SK-N-SH (cell line): ENCODE measurements at regions not wholly inside any gene's neighbourhood (a gene's known extent, or its start where the extent isn't known, plus 50 kb on each side); places are given as distances from the start of the nearest gene placed in this dataset.

Experiments
- CTCF ChIA-PET: fragments of 300-600, 350-600 bp; formaldehyde crosslinking; extraction: SDS; loops from one replicate; lab custom pipeline; 2021; lab: Yijun Ruan, JAX
- POLR2A ChIA-PET: fragments of 350-600 bp; sonication (Branson Sonifier 250); formaldehyde crosslinking; extraction: SDS; loops from one replicate; lab custom pipeline; 2020; ENCODE audit warnings: antibody characterized with exemption, inconsistent platforms; lab: Yijun Ruan, JAX
- DNase-seq: peaks from one replicate; pipeline ENCODE4 v3.0.0; 2012
- H2AFZ ChIP-seq: fragments of 200-600 bp; sonication (generic); 2 replicates; pipeline ENCODE4 v1.8.1; 2016; ENCODE audit warnings: antibody characterized with exemption, mild to moderate bottlenecking, low read depth
- H3F3A ChIP-seq: fragments of 200-600 bp; sonication (generic); replicated peaks from 2 replicates; pipeline ENCODE3; 2016; ENCODE audit warnings: antibody characterized with exemption, mild to moderate bottlenecking; ENCODE audit not compliant: insufficient read depth
- H3K27ac ChIP-seq, 2 experiments: fragments of 200-500 bp in 1 of 2; fragments of 200-600 bp in 1 of 2; sonication (Bioruptor generic) in 1 of 2; sonication (generic), shearing (Covaris generic) in 1 of 2; 2 replicates each; pipeline versions ENCODE4 v1.5.1 to v1.6.1; 2014 to 2016; ENCODE audit warnings: low read depth in 2 of 2, inconsistent platforms in 1 of 2, low read length in 1 of 2, mild to moderate bottlenecking in 1 of 2, mixed read lengths in 1 of 2
- H3K27me3 ChIP-seq: fragments of 200-600 bp; sonication (generic), shearing (Covaris generic); 2 replicates; pipeline ENCODE4 v1.6.1; 2016; ENCODE audit warnings: mixed run types; ENCODE audit not compliant: insufficient read depth
- H3K36me3 ChIP-seq, 2 experiments: fragments of 200-500 bp in 1 of 2; fragments of 200-600 bp in 1 of 2; sonication (Bioruptor generic) in 1 of 2; sonication (generic) in 1 of 2; replicated peaks in 1 of 2; 2 replicates each; pipeline versions ENCODE3 to v1.5.1; 2014 to 2016; ENCODE audit warnings: low read length in 1 of 2, mild to moderate bottlenecking in 1 of 2; ENCODE audit not compliant: insufficient read depth in 2 of 2, control insufficient read depth in 1 of 2
- H3K4me1 ChIP-seq, 2 experiments: fragments of 200-500 bp in 1 of 2; fragments of 200-600 bp in 1 of 2; sonication (Bioruptor generic) in 1 of 2; sonication (generic), shearing (Covaris generic) in 1 of 2; 2 replicates each; pipeline versions ENCODE4 v1.5.1 to v1.6.1; 2014 to 2016; ENCODE audit warnings: low read depth in 1 of 2, low read length in 1 of 2, mixed run types in 1 of 2; ENCODE audit not compliant: insufficient read depth in 2 of 2, control insufficient read depth in 1 of 2
- H3K4me2 ChIP-seq: fragments of 200-600 bp; sonication (generic), shearing (Covaris generic); 2 replicates; pipeline ENCODE4 v1.6.1; 2017; ENCODE audit warnings: mixed run types
- H3K4me3 ChIP-seq, 2 experiments: fragments of 200-500 bp in 1 of 2; fragments of 200-600 bp in 1 of 2; sonication (Bioruptor generic) in 1 of 2; sonication (generic), shearing (Covaris generic) in 1 of 2; 2 replicates each; pipeline versions ENCODE4 v1.5.1 to v1.8.1; 2014 to 2016; ENCODE audit warnings: low read depth in 2 of 2, inconsistent platforms in 1 of 2, low read length in 1 of 2, mild to moderate bottlenecking in 1 of 2, mixed read lengths in 1 of 2, moderate library complexity in 1 of 2
- H3K79me2 ChIP-seq: fragments of 200-600 bp; sonication (generic); 2 replicates; pipeline ENCODE4 v1.8.1; 2017; ENCODE audit warnings: mild to moderate bottlenecking; ENCODE audit not compliant: insufficient read depth
- H3K9ac ChIP-seq: fragments of 200-600 bp; sonication (generic); 2 replicates; pipeline ENCODE4 v1.6.1; 2017; ENCODE audit warnings: mixed run types
- H3K9me2 ChIP-seq: fragments of 200-600 bp; sonication (generic); 2 replicates; pipeline ENCODE4 v1.6.1; 2017; ENCODE audit warnings: mixed run types
- H3K9me3 ChIP-seq: fragments of 200-600 bp; sonication (generic); 2 replicates; pipeline ENCODE4 v1.6.1; 2017; ENCODE audit warnings: mixed run types, mild to moderate bottlenecking, moderate library complexity
- H4K20me1 ChIP-seq: fragments of 200-600 bp; sonication (generic); 2 replicates; pipeline ENCODE4 v1.6.1; 2017; ENCODE audit warnings: mild to moderate bottlenecking, mixed run types; ENCODE audit not compliant: insufficient read depth
- CHD2 ChIP-seq: fragments of 150-350 bp; IDR thresholded peaks from 2 replicates; pipeline ENCODE4 v1.6.1; 2018; ENCODE audit warnings: low read length; ENCODE audit not compliant: partially characterized antibody
- ELF1 ChIP-seq: IDR thresholded peaks from 2 replicates; pipeline ENCODE4 v1.4.0; 2012
- EP300 ChIP-seq, 2 experiments: IDR thresholded peaks; 2 replicates each; pipeline versions ENCODE4 v1.4.0 to v1.6.1; 2012; ENCODE audit warnings: borderline replicate concordance in 1 of 2, low read depth in 1 of 2, low read length in 1 of 2
- EZH2phosphoT487 ChIP-seq: fragments of 200-600 bp; sonication (generic); IDR thresholded peaks from 2 replicates; pipeline ENCODE4 v1.6.1; 2017; ENCODE audit warnings: low read depth, mixed run types, mild to moderate bottlenecking, antibody characterized with exemption, moderate library complexity, borderline replicate concordance
- FOXJ3 ChIP-seq: sonication (generic); formaldehyde crosslinking; IDR thresholded peaks from 2 replicates; pipeline ENCODE4 v1.5.1; 2020; ENCODE audit warnings: mild to moderate bottlenecking, missing genetic modification reagents
- FOXM1 ChIP-seq: IDR thresholded peaks from 2 replicates; pipeline ENCODE4 v1.4.0; 2012; ENCODE audit warnings: low read depth, mild to moderate bottlenecking
- GABPA ChIP-seq: IDR thresholded peaks from 2 replicates; pipeline ENCODE4 v1.4.0; 2012; ENCODE audit warnings: low read depth, mild to moderate bottlenecking
- MXI1 ChIP-seq: IDR thresholded peaks from 2 replicates; pipeline ENCODE4 v1.6.1; 2012; ENCODE audit warnings: mild to moderate bottlenecking, low read depth, low read length, improper control_type of control experiment
- POLR2AphosphoS5 ChIP-seq: IDR thresholded peaks from 2 replicates; pipeline ENCODE4 v1.6.1; 2012; ENCODE audit warnings: low read depth, low read length
- RAD21 ChIP-seq: IDR thresholded peaks from 2 replicates; pipeline ENCODE4 v1.6.1; 2012; ENCODE audit warnings: mild to moderate bottlenecking, low read length
- RFX5 ChIP-seq: IDR thresholded peaks from 2 replicates; pipeline ENCODE4 v1.6.1; 2012; ENCODE audit warnings: mild to moderate bottlenecking, improper control_type of control experiment, low read length
- TAF1 ChIP-seq: IDR thresholded peaks from 2 replicates; pipeline ENCODE4 v1.6.1; 2012; ENCODE audit warnings: low read depth, mild to moderate bottlenecking, low read length, moderate library complexity, borderline replicate concordance
- TCF12 ChIP-seq: IDR thresholded peaks from 2 replicates; pipeline ENCODE4 v1.4.0; 2012
- TEAD4 ChIP-seq: IDR thresholded peaks from 2 replicates; pipeline ENCODE4 v1.4.0; 2012; ENCODE audit warnings: mild to moderate bottlenecking, borderline replicate concordance; ENCODE audit not compliant: insufficient read depth
- YY1 ChIP-seq: IDR thresholded peaks from 2 replicates; pipeline ENCODE4 v1.4.0; 2012; ENCODE audit warnings: low read depth, mild to moderate bottlenecking
- WGBS: methylation state at CpG from one replicate; pipeline ENCODE4 v1.1.6; 2017; ENCODE audit warnings: low lambda C conversion rate; 5-methylcytosine and 5-hydroxymethylcytosine counted together
- TF ChIP-seq, protein P1 (sequence below): IDR thresholded peaks from 2 replicates; pipeline ENCODE4 v1.4.0; 2012; ENCODE audit warnings: low read depth, borderline replicate concordance
- TF ChIP-seq, protein P2 (sequence below): IDR thresholded peaks from 2 replicates; pipeline ENCODE4 v1.6.1; 2012; ENCODE audit warnings: mild to moderate bottlenecking, low read depth, low read length, moderate library complexity
- TF ChIP-seq, protein P3 (sequence below): fragments of 200-600 bp; sonication (generic); IDR thresholded peaks from 2 replicates; pipeline ENCODE4 v1.6.1; 2017; ENCODE audit warnings: antibody characterized with exemption, mild to moderate bottlenecking, moderate library complexity
- TF ChIP-seq, protein P4 (sequence below): IDR thresholded peaks from 2 replicates; pipeline ENCODE4 v1.4.0; 2012; ENCODE audit warnings: low read depth, borderline replicate concordance
- TF ChIP-seq, protein P5 (sequence below): fragments of 150-350 bp; IDR thresholded peaks from 2 replicates; pipeline ENCODE4 v1.6.1; 2017; ENCODE audit warnings: antibody characterized with exemption, low read length, low read depth, borderline replicate concordance

DNA sequence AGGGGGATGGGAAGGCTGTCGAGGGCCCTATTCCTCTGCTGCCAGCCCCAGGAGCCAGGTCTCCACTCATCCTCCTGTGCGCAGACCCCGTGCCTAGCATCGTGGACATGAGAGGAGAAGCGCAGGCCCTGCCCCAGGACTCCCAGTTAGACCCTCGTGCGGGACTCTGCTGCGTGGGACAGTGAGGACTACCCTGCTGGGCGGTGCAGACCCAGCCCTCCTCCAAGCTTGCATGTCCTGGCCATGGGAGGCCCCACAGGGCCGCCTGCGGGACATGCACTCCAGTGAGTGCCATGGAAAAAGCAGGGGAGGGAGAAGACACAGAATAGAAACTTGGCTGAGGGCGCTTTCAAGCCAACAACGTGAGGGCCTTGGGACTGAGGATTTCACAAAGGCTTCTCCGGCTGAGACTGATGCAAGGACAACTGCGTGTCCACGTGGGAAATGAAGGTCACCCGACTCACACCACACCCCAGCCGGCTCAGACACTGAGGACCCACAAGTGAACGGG lies 62.6 kb upstream of the IQSEC1 start (continued):
- TF ChIP-seq, protein P1, sequence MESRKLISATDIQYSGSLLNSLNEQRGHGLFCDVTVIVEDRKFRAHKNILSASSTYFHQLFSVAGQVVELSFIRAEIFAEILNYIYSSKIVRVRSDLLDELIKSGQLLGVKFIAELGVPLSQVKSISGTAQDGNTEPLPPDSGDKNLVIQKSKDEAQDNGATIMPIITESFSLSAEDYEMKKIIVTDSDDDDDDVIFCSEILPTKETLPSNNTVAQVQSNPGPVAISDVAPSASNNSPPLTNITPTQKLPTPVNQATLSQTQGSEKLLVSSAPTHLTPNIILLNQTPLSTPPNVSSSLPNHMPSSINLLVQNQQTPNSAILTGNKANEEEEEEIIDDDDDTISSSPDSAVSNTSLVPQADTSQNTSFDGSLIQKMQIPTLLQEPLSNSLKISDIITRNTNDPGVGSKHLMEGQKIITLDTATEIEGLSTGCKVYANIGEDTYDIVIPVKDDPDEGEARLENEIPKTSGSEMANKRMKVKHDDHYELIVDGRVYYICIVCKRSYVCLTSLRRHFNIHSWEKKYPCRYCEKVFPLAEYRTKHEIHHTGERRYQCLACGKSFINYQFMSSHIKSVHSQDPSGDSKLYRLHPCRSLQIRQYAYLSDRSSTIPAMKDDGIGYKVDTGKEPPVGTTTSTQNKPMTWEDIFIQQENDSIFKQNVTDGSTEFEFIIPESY = no peak
- no peak for TF ChIP-seq TAF1
- TF ChIP-seq TEAD4 = no peak
- no peak for TF ChIP-seq ELF1
- no peak for TF ChIP-seq RAD21
- no peak for TF ChIP-seq TCF12
- TF ChIP-seq, protein P2, sequence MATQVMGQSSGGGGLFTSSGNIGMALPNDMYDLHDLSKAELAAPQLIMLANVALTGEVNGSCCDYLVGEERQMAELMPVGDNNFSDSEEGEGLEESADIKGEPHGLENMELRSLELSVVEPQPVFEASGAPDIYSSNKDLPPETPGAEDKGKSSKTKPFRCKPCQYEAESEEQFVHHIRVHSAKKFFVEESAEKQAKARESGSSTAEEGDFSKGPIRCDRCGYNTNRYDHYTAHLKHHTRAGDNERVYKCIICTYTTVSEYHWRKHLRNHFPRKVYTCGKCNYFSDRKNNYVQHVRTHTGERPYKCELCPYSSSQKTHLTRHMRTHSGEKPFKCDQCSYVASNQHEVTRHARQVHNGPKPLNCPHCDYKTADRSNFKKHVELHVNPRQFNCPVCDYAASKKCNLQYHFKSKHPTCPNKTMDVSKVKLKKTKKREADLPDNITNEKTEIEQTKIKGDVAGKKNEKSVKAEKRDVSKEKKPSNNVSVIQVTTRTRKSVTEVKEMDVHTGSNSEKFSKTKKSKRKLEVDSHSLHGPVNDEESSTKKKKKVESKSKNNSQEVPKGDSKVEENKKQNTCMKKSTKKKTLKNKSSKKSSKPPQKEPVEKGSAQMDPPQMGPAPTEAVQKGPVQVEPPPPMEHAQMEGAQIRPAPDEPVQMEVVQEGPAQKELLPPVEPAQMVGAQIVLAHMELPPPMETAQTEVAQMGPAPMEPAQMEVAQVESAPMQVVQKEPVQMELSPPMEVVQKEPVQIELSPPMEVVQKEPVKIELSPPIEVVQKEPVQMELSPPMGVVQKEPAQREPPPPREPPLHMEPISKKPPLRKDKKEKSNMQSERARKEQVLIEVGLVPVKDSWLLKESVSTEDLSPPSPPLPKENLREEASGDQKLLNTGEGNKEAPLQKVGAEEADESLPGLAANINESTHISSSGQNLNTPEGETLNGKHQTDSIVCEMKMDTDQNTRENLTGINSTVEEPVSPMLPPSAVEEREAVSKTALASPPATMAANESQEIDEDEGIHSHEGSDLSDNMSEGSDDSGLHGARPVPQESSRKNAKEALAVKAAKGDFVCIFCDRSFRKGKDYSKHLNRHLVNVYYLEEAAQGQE = no peak

DNA sequence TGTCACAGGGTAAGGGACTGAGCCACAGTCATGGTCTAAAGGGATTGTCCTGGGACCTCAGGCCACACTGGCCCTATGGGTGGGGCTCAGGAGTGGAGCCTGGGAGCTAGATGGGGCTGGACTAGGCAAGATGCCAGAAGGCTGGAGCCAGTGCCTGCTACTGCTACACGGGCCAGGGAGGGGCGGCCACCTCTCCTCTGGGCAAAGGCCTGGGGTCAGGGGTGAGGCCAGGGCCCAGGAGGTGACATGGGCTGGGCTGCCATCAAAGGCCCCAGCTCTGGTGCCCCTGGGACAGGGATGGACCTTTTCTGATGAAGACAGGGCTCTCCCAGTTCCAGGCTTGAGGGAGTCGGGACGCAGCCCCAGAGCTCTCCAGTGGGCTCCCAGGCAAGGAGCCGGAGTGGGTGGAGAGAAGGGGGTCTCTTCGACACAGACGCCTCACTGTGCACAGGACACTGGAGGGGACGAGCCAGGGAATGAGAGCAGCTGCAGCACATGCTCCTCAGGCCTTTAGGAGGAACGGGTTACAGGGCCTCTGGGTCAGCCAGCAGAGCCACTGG lies 62.1 kb upstream of the IQSEC1 start:
- H3K4me3 ChIP-seq = no peak overlapping the region
- no peaks in the 10 kb centered on the region; the same call in 1 of the 2 replicates for H3K27me3 ChIP-seq
- no peak overlapping the region for H3K27ac ChIP-seq
- H3K4me1 ChIP-seq = peaks cover 0 to 2% of the 10 kb centered on the region in 2 experiments; a peak in 1 of 4 replicates
- no peaks in the 10 kb centered on the region for H3K9me3 ChIP-seq
- ChIA-PET POLR2A (no interaction called here), CTCF (no interaction called here)
- H3K4me2 ChIP-seq = no peak overlapping the region
- WGBS = 39% methylated on average over 5 of the region's 9 CpGs
- TF ChIP-seq EZH2phosphoT487 = no peak
- TF ChIP-seq CHD2 = no peak
- TF ChIP-seq MXI1 = no peak
- TF ChIP-seq, protein P3, sequence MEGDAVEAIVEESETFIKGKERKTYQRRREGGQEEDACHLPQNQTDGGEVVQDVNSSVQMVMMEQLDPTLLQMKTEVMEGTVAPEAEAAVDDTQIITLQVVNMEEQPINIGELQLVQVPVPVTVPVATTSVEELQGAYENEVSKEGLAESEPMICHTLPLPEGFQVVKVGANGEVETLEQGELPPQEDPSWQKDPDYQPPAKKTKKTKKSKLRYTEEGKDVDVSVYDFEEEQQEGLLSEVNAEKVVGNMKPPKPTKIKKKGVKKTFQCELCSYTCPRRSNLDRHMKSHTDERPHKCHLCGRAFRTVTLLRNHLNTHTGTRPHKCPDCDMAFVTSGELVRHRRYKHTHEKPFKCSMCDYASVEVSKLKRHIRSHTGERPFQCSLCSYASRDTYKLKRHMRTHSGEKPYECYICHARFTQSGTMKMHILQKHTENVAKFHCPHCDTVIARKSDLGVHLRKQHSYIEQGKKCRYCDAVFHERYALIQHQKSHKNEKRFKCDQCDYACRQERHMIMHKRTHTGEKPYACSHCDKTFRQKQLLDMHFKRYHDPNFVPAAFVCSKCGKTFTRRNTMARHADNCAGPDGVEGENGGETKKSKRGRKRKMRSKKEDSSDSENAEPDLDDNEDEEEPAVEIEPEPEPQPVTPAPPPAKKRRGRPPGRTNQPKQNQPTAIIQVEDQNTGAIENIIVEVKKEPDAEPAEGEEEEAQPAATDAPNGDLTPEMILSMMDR = no peak
- TF ChIP-seq, protein P1 = no peak
- TF ChIP-seq, protein P4, sequence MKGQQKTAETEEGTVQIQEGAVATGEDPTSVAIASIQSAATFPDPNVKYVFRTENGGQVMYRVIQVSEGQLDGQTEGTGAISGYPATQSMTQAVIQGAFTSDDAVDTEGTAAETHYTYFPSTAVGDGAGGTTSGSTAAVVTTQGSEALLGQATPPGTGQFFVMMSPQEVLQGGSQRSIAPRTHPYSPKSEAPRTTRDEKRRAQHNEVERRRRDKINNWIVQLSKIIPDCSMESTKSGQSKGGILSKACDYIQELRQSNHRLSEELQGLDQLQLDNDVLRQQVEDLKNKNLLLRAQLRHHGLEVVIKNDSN = no peak
- TF ChIP-seq RFX5 = no peak
- no peak for TF ChIP-seq FOXM1
- TF ChIP-seq FOXJ3 (CRISPR knock-in tag) = no peak
- no peak for TF ChIP-seq YY1
- no peak for TF ChIP-seq EP300 (IDR thresholded peaks at IDR 0.05; ENCODE audit: borderline replicate concordance in 1 of 2, low read depth in 1 of 2, low read length in 1 of 2)
- TF ChIP-seq, protein P5, sequence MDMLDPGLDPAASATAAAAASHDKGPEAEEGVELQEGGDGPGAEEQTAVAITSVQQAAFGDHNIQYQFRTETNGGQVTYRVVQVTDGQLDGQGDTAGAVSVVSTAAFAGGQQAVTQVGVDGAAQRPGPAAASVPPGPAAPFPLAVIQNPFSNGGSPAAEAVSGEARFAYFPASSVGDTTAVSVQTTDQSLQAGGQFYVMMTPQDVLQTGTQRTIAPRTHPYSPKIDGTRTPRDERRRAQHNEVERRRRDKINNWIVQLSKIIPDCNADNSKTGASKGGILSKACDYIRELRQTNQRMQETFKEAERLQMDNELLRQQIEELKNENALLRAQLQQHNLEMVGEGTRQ = no peak
- no peak for TF ChIP-seq ELF1
- no peak for TF ChIP-seq POLR2AphosphoS5
- no peak for TF ChIP-seq GABPA
- no peaks in the 10 kb centered on the region for H3K9me2 ChIP-seq
- no peaks in the 10 kb centered on the region for H3K36me3 ChIP-seq
- H3K9ac ChIP-seq = no peak overlapping the region
- no peaks in the 10 kb centered on the region for H3F3A ChIP-seq
- DNase-seq = no peak
- H2AFZ ChIP-seq = no peak overlapping the region
- no peaks in the 10 kb centered on the region for H3K79me2 ChIP-seq
- H4K20me1 ChIP-seq = no peaks in the 10 kb centered on the region
